ENCODE measurements at regions not wholly inside any gene's neighbourhood (a gene's known extent, or its start where the extent isn't known, plus 50 kb on each side); places are given as distances from the start of the nearest gene placed in this dataset.
"Not testable (repeated sequence)": the region's sequence is repeated elsewhere in the genome, so short reads cannot be mapped to it uniquely, and the experiment has no call there.

GRCh38 chr5:87195104-87195591 lies 72.5 kb upstream of the RASA1 start:
- H3K36me3 ChIP-seq, result no peaks in the 10 kb centered on the region
- H3K4me1 ChIP-seq, result no peaks in the 10 kb centered on the region
- peaks cover 2% of the 10 kb centered on the region; the same call in 1 of the 2 replicates for H3K9me3 ChIP-seq
- TF ChIP-seq, protein P1, sequence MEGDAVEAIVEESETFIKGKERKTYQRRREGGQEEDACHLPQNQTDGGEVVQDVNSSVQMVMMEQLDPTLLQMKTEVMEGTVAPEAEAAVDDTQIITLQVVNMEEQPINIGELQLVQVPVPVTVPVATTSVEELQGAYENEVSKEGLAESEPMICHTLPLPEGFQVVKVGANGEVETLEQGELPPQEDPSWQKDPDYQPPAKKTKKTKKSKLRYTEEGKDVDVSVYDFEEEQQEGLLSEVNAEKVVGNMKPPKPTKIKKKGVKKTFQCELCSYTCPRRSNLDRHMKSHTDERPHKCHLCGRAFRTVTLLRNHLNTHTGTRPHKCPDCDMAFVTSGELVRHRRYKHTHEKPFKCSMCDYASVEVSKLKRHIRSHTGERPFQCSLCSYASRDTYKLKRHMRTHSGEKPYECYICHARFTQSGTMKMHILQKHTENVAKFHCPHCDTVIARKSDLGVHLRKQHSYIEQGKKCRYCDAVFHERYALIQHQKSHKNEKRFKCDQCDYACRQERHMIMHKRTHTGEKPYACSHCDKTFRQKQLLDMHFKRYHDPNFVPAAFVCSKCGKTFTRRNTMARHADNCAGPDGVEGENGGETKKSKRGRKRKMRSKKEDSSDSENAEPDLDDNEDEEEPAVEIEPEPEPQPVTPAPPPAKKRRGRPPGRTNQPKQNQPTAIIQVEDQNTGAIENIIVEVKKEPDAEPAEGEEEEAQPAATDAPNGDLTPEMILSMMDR (IDR thresholded peaks at IDR 0.05; ENCODE audit: low read depth, low read length), result no peak
- peaks cover under 1% of the 10 kb centered on the region; the same call in 1 of the 2 replicates for H3K27me3 ChIP-seq
- DNase-seq, result no peak
- no peak overlapping the region for H3K4me3 ChIP-seq (ENCODE audit: low read depth, low read length)

GRCh38 chr5:87195616-87196015 lies 72.1 kb upstream of the RASA1 start:
- TF ChIP-seq, protein P1 (IDR thresholded peaks at IDR 0.05; ENCODE audit: low read depth, low read length), result no peak
- Histone ChIP-seq H3K36me3 (no peaks in the 10 kb centered on the region), H3K4me1 (no peaks in the 10 kb centered on the region), H3K9me3 (peaks cover 2% of the 10 kb centered on the region; the same call in 1 of the 2 replicates), H3K4me3 (ENCODE audit: low read depth, low read length) (no peak overlapping the region), H3K27me3 (no peaks in the 10 kb centered on the region)
- DNase-seq, result no peak

DNA sequence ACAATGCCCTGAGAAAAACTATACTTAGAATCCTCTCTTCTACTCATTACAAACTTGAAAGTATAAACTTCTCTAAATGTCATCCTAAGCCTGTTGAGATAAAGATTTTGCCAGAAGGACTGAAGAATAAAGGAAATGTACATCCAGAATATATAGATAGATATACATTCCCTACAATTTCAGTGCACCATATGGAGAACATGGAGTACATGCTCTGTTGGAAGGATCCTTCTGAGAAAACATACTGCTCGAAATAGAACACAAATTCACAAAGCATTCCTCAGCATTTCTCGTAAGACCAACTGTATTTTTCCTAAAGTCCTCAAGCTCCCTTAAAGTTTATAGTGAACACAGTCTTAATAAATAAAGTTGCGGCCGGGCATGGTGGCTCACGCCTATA lies 69.7 kb upstream of the RASA1 start:
- Histone ChIP-seq H3K27me3 (no peaks in the 10 kb centered on the region), H3K4me1 (no peaks in the 10 kb centered on the region), H3K4me3 (ENCODE audit: low read depth, low read length) (no peak overlapping the region), H3K36me3 (no peaks in the 10 kb centered on the region), H3K9me3 (peaks cover 2% of the 10 kb centered on the region; the same call in 1 of the 2 replicates)
- no peak for DNase-seq
- TF ChIP-seq, protein P1 (IDR thresholded peaks at IDR 0.05; ENCODE audit: low read depth, low read length), result no peak

DNA sequence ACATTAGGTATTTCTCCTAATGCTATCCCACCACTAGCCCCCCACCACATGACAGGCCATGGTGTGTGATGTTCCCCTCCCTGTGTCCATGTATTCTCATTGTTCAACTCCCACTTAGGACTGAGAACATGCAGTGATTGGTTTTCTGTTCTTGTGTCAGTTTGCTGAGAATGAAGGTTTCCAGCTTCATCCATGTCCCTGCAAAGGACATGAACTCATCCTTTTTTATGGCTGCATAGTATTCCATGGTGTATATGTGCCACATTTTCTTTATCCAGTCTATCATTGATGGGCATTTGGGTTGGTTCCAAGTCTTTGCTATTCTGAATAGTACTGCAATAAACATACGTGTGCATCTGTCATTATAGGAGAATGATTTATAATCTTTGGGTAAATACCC lies 68.4 kb upstream of the RASA1 start:
- H3K9me3 ChIP-seq; H3K36me3 ChIP-seq; H3K4me3 ChIP-seq (ENCODE audit: low read depth, low read length); DNase-seq; H3K27me3 ChIP-seq; H3K4me1 ChIP-seq: not testable (repeated sequence)

- H3K36me3 ChIP-seq; H3K9me3 ChIP-seq; H3K4me3 ChIP-seq (ENCODE audit: low read depth, low read length); DNase-seq; H3K4me1 ChIP-seq; H3K27me3 ChIP-seq: not testable (repeated sequence)
Observed at GRCh38 chr5:87199704-87200103, 68.0 kb upstream of the RASA1 start.

GRCh38 chr5:87210076-87210475 lies 57.6 kb upstream of the RASA1 start:
- DNase-seq, result no peak
- TF ChIP-seq, protein P1 (IDR thresholded peaks at IDR 0.05; ENCODE audit: low read depth, low read length), result no peak

DNA sequence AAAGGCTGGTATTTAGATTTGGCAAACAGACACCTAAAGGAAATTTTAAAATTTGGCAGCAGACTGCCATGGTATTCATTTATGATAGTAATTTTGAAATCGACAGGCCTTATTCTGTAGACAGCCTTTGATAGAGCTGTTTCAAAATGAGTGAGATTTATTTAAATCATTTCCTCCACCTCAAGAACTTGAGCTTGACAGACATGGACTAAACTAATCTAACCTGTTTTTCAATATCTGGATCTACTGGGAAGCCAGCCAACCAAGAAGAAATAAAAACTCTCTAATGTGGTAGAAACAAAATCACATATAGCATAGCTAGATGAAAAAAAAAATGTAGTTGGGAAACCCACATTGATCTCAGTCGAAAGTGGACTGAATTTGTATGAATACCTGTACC lies 56.9 kb upstream of the RASA1 start:
- no peak for DNase-seq
- no peaks in the 10 kb centered on the region for H3K36me3 ChIP-seq
- no peak overlapping the region for H3K4me3 ChIP-seq (ENCODE audit: low read depth, low read length)
- no peaks in the 10 kb centered on the region for H3K9me3 ChIP-seq
- H3K4me1 ChIP-seq, result no peaks in the 10 kb centered on the region
- peaks cover 11% of the 10 kb centered on the region; the same call in 1 of the 2 replicates for H3K27me3 ChIP-seq
- TF ChIP-seq, protein P1 (IDR thresholded peaks at IDR 0.05; ENCODE audit: low read depth, low read length), result no peak

More at GRCh38 chr5:87210076-87210475, 57.6 kb upstream of the RASA1 start:
- Histone ChIP-seq H3K36me3 (no peaks in the 10 kb centered on the region), H3K9me3 (no peaks in the 10 kb centered on the region), H3K4me3 (ENCODE audit: low read depth, low read length) (no peak overlapping the region), H3K27me3 (peaks cover 11% of the 10 kb centered on the region; the same call in 1 of the 2 replicates), H3K4me1 (no peaks in the 10 kb centered on the region)
